HepG2 (cell line): ENCODE measurements at regions not wholly inside any gene's neighbourhood (a gene's known extent, or its start where the extent isn't known, plus 50 kb on each side); places are given as distances from the start of the nearest gene placed in this dataset.

ENCODE experiments used
- NR3C1 ChIP-seq: sonication (generic); formaldehyde crosslinking; IDR thresholded peaks from 2 replicates; pipeline ENCODE4 v1.4.0; 2020; ENCODE audit warnings: missing genetic modification reagents
- TF ChIP-seq, protein P1 (sequence below): sonication (generic); formaldehyde crosslinking; IDR thresholded peaks from 2 replicates; pipeline ENCODE4 v1.5.0; 2020; ENCODE audit warnings: mild to moderate bottlenecking, missing genetic modification reagents, moderate library complexity

DNA sequence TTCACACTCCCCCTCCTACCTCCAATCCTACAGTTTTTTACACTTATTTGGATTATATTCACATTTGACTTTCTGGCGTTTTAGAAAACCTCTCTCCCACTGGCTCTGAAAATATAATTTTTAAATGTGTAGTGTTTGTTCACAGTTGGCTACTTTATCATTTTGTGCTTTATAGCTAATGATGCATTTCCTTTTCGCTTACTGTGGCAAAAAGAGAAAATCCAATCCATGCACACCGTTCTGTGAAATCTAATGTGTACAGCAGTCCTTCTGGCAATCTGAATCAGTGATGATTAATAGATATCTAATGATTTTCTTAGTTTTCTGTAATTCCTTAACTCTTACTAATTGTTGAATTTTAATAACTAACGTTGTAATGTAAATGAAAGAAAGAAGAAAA, 271.5 kb downstream of the ARAP2 start:
- TF ChIP-seq, protein P1, sequence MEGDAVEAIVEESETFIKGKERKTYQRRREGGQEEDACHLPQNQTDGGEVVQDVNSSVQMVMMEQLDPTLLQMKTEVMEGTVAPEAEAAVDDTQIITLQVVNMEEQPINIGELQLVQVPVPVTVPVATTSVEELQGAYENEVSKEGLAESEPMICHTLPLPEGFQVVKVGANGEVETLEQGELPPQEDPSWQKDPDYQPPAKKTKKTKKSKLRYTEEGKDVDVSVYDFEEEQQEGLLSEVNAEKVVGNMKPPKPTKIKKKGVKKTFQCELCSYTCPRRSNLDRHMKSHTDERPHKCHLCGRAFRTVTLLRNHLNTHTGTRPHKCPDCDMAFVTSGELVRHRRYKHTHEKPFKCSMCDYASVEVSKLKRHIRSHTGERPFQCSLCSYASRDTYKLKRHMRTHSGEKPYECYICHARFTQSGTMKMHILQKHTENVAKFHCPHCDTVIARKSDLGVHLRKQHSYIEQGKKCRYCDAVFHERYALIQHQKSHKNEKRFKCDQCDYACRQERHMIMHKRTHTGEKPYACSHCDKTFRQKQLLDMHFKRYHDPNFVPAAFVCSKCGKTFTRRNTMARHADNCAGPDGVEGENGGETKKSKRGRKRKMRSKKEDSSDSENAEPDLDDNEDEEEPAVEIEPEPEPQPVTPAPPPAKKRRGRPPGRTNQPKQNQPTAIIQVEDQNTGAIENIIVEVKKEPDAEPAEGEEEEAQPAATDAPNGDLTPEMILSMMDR (CRISPR knock-in tag), result no peak
- TF ChIP-seq NR3C1 (CRISPR knock-in tag), result no peak
